ENCODE measurements at regions not wholly inside any gene's neighbourhood (a gene's known extent, or its start where the extent isn't known, plus 50 kb on each side); places are given as distances from the start of the nearest gene placed in this dataset.

GRCh38 chr18:56511996-56512395 is 126.4 kb downstream of the TXNL1 start:
- TF ChIP-seq CTCF (IDR thresholded peaks at IDR 0.05; ENCODE audit: low read depth, low read length, poor library complexity, severe bottlenecking) (no peak), EZH2phosphoT487 (IDR thresholded peaks at IDR 0.05; ENCODE audit: borderline replicate concordance, low read length) (no peak)
